ENCODE measurements at regions not wholly inside any gene's neighbourhood (a gene's known extent, or its start where the extent isn't known, plus 50 kb on each side); places are given as distances from the start of the nearest gene placed in this dataset.

DNA sequence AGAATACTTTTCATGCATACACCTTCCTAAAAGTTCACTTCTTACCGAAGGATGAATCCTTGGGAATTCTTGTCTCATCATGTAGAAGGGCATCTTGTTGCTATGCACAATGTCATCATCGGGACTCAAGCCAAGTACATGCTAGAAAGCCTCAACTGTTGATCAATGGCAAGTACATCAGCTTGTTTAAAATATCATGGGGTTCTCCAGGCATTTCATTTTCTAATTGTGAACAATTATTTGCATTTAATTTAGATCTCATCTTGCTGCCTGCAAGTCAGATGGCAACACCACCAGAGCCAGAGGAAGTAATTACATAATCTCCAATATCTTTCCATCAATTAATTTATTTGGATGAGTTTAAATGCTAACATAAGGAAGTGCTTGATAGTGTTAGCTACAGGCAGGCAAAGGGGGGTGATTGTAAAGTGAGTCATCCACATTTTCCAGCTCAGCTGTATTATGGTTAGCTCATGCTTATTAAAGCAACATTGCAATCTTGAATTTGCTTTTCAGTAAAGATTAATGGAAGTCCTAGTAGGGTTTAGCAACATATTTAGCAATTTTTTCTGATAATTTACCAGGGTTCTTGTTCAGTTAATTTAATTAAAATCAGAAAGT, 356.5 kb downstream of the CBLL2 start:
- DNase-seq = peak; percentile 16 to 28
- no peaks in the 10 kb centered on the region for H3K36me3 ChIP-seq
- no peaks in the 10 kb centered on the region for H3K9me3 ChIP-seq (replicated peaks)
- H3K4me1 ChIP-seq = peaks cover 10% of the 10 kb centered on the region
- H3K4me3 ChIP-seq = no peak overlapping the region
- no peaks in the 10 kb centered on the region for H3K27me3 ChIP-seq
- H3K27ac ChIP-seq = peak overlapping the region; percentile 39

GRCh38 chrX:22634083-22634482, 361.4 kb downstream of the CBLL2 start:
- Histone ChIP-seq H3K27me3 (no peaks in the 10 kb centered on the region), H3K36me3 (no peaks in the 10 kb centered on the region), H3K9me3 (replicated peaks) (no peaks in the 10 kb centered on the region), H3K4me3 (no peak overlapping the region), H3K4me1 (peaks cover 8% of the 10 kb centered on the region), H3K27ac (no peak overlapping the region)
- DNase-seq = no peak

GRCh38 chrX:22634751-22635150, 362.0 kb downstream of the CBLL2 start:
- H3K4me3 ChIP-seq = no peak overlapping the region
- no peak for DNase-seq
- no peaks in the 10 kb centered on the region for H3K36me3 ChIP-seq
- H3K27me3 ChIP-seq = no peaks in the 10 kb centered on the region
- peaks cover 4% of the 10 kb centered on the region; the same call in 1 of the 2 replicates for H3K4me1 ChIP-seq
- no peaks in the 10 kb centered on the region for H3K9me3 ChIP-seq (replicated peaks)
- H3K27ac ChIP-seq = no peak overlapping the region

GRCh38 chrX:22648281-22648680, 351.5 kb upstream of the DDX53 start:
- no peak for DNase-seq
- Histone ChIP-seq H3K27me3 (no peaks in the 10 kb centered on the region), H3K9me3 (replicated peaks) (no peaks in the 10 kb centered on the region), H3K4me1 (no peaks in the 10 kb centered on the region), H3K27ac (no peak overlapping the region), H3K36me3 (no peaks in the 10 kb centered on the region), H3K4me3 (no peak overlapping the region)

- no peaks in the 10 kb centered on the region for H3K36me3 ChIP-seq
- H3K27ac ChIP-seq = no peak overlapping the region
- H3K4me3 ChIP-seq = no peak overlapping the region
- no peaks in the 10 kb centered on the region for H3K27me3 ChIP-seq
- H3K9me3 ChIP-seq (replicated peaks) = no peaks in the 10 kb centered on the region
- no peaks in the 10 kb centered on the region for H3K4me1 ChIP-seq
- no peak for DNase-seq
These were observed 349.1 kb upstream of the DDX53 start for GRCh38 chrX:22650691-22651090.

- Histone ChIP-seq H3K4me3 (no peak overlapping the region), H3K36me3 (no peaks in the 10 kb centered on the region), H3K27ac (no peak overlapping the region), H3K27me3 (no peaks in the 10 kb centered on the region), H3K4me1 (no peaks in the 10 kb centered on the region), H3K9me3 (replicated peaks) (no peaks in the 10 kb centered on the region)
- DNase-seq = peak; percentile 10 to 42
These were observed 347.2 kb upstream of the DDX53 start for GRCh38 chrX:22652596-22652995.

- DNase-seq = no peak
- Histone ChIP-seq H3K27ac (no peak overlapping the region), H3K4me1 (no peaks in the 10 kb centered on the region), H3K9me3 (replicated peaks) (no peaks in the 10 kb centered on the region), H3K27me3 (no peaks in the 10 kb centered on the region), H3K4me3 (no peak overlapping the region), H3K36me3 (no peaks in the 10 kb centered on the region)
These were observed 339.0 kb upstream of the DDX53 start for GRCh38 chrX:22660756-22661155.

GRCh38 chrX:22662776-22663175, 337.0 kb upstream of the DDX53 start:
- H3K27ac ChIP-seq = no peak overlapping the region
- H3K27me3 ChIP-seq = no peaks in the 10 kb centered on the region
- H3K36me3 ChIP-seq = no peaks in the 10 kb centered on the region
- no peak overlapping the region for H3K4me3 ChIP-seq
- no peaks in the 10 kb centered on the region for H3K9me3 ChIP-seq (replicated peaks)
- no peak for DNase-seq
- no peaks in the 10 kb centered on the region for H3K4me1 ChIP-seq

GRCh38 chrX:22664826-22665225, 334.9 kb upstream of the DDX53 start:
- Histone ChIP-seq H3K36me3 (no peaks in the 10 kb centered on the region), H3K9me3 (replicated peaks) (no peaks in the 10 kb centered on the region), H3K27me3 (no peaks in the 10 kb centered on the region)

DNA sequence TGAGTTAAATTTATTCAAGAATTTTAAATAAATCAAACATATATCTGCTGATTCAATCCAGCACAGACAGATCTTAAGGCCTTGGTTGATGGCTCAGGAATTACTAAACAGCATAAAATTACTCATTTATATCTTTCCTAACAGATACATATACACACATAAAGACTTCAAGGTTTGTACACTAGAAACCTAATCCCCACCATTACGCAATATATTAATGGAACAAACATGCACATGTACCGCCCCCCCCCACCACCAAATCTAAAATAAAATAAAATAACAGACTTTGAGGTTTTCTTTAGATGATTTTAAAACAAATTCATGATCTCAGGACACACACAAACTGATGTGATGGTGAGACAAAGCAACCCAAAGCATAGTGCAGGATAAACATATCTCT, 333.9 kb upstream of the DDX53 start:
- Histone ChIP-seq H3K27me3 (no peaks in the 10 kb centered on the region), H3K4me3 (no peak overlapping the region), H3K9me3 (replicated peaks) (no peaks in the 10 kb centered on the region), H3K27ac (no peak overlapping the region), H3K36me3 (no peaks in the 10 kb centered on the region), H3K4me1 (no peaks in the 10 kb centered on the region)
- no peak for DNase-seq

More at GRCh38 chrX:22664826-22665225, 334.9 kb upstream of the DDX53 start:
- Histone ChIP-seq H3K4me3 (no peak overlapping the region), H3K27ac (no peak overlapping the region), H3K4me1 (no peaks in the 10 kb centered on the region)
- no peak for DNase-seq

DNA sequence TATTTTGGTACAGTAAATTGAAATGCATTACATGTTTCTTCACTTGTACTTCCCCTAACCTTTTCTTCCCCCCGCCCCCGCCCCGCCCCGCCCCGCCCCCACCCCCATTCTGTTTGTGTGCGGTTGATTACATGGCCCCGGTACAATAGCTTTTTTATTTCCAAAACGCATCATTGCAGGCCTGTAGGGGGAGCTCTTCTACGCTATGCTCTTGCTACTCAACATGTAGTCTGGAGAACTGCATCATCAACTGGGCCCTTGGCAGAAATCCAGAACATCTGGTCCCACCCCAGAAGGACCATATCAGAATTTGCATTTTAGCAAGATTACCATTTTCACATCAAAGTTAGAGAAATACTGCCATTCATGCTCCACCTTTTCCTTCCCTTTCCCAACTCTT, 333.3 kb upstream of the DDX53 start:
- DNase-seq = peak; percentile 36 to 62
- H3K36me3 ChIP-seq = no peaks in the 10 kb centered on the region
- H3K4me3 ChIP-seq = no peak overlapping the region
- H3K27ac ChIP-seq = no peak overlapping the region
- H3K9me3 ChIP-seq (replicated peaks) = no peaks in the 10 kb centered on the region
- no peaks in the 10 kb centered on the region for H3K27me3 ChIP-seq
- no peaks in the 10 kb centered on the region for H3K4me1 ChIP-seq

GRCh38 chrX:22674932-22675331, 324.8 kb upstream of the DDX53 start:
- H3K4me1 ChIP-seq = no peaks in the 10 kb centered on the region
- DNase-seq = no peak
- H3K9me3 ChIP-seq (replicated peaks) = no peaks in the 10 kb centered on the region
- H3K27ac ChIP-seq = no peak overlapping the region
- H3K27me3 ChIP-seq = no peaks in the 10 kb centered on the region
- H3K4me3 ChIP-seq = no peak overlapping the region
- H3K36me3 ChIP-seq = no peaks in the 10 kb centered on the region

DNA sequence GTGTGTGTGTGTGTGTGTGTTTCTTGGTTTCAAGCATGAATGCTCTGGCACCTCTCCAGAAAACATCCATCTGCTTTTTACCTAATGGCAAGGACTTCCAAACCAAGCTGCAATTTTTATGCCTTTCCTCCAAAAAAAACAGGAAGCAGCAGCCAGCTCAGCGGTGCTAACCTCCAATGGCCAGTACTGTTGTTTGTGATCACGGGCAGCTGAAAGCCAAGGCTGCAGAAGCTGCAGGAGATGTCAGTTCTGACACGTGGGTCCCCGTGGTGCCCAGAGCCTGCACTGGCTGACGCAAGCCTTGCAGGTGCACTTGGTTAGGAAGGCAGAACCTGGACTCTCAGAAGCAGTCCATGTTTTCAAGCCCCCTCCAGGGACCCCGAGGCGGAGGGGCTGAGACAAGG, 313.6 kb upstream of the DDX53 start:
- Histone ChIP-seq H3K36me3 (no peaks in the 10 kb centered on the region), H3K9me3 (replicated peaks) (no peaks in the 10 kb centered on the region), H3K4me3 (no peak overlapping the region), H3K27me3 (no peaks in the 10 kb centered on the region), H3K27ac (no peak overlapping the region), H3K4me1 (no peaks in the 10 kb centered on the region)
- DNase-seq = peak; percentile 15 to 50

DNA sequence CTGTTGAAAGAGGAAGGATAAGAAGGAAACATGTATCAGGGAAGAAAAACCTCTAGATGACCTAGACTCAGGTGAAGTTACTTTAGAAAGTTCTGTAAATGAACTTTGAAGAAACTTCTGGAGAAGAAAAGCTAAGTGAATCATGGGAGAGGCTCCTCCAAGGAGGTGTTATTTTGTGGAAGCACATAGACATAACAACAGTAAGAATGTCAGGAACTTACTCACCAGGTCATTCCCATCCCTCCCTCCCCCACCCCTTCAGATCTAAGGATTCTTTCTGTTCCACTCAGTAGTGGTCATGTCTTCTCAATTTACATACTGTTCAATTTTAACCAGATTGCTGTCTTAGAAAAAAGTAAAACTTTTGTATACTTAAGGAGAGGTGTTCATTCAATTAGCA, 310.5 kb upstream of the DDX53 start:
- DNase-seq = no peak
- Histone ChIP-seq H3K4me3 (no peak overlapping the region), H3K27ac (no peak overlapping the region), H3K27me3 (no peaks in the 10 kb centered on the region), H3K4me1 (no peaks in the 10 kb centered on the region), H3K9me3 (replicated peaks) (no peaks in the 10 kb centered on the region), H3K36me3 (no peaks in the 10 kb centered on the region)

GRCh38 chrX:22690116-22690515, 309.6 kb upstream of the DDX53 start:
- no peak overlapping the region for H3K27ac ChIP-seq

DNA sequence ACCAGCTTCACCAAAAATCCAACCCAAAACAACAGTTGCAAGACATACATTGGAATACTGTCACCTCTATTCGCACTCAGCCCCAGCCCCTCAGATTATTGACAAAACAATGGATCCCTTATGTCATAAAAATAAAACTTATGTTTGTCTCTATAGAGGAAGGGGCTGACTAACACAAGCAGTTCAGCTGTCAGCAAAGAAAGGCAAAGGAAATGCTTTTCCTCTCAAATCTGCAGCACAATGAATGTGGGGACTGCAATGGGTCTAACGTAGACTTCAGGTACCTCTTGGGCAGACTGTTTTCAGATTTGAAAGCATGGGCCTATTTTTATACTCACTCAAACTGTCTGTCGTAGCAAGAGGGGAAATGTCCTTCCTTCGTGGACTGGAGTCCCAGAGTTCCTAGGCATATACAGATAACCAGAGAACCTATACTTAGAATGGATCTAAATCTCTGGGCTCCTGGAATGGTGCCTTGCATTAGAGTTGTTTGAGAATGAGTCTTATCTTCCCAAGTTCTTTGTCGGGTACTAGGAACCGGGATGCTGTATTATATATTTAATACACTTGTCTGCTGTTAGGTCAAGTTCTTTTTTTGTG, 307.7 kb upstream of the DDX53 start:
- no peaks in the 10 kb centered on the region for H3K36me3 ChIP-seq
- H3K27me3 ChIP-seq = no peaks in the 10 kb centered on the region
- no peaks in the 10 kb centered on the region for H3K9me3 ChIP-seq (replicated peaks)
- no peak overlapping the region for H3K27ac ChIP-seq
- no peaks in the 10 kb centered on the region for H3K4me1 ChIP-seq
- no peak for DNase-seq
- no peak overlapping the region for H3K4me3 ChIP-seq

More at GRCh38 chrX:22690116-22690515, 309.6 kb upstream of the DDX53 start:
- Histone ChIP-seq H3K4me1 (no peaks in the 10 kb centered on the region), H3K9me3 (replicated peaks) (no peaks in the 10 kb centered on the region), H3K27me3 (no peaks in the 10 kb centered on the region), H3K36me3 (no peaks in the 10 kb centered on the region), H3K4me3 (no peak overlapping the region)
- DNase-seq = no peak

Data from SJCRH30 (cell line).